Chondrocyte (in vitro differentiated cells): ENCODE measurements at regions not wholly inside any gene's neighbourhood (a gene's known extent, or its start where the extent isn't known, plus 50 kb on each side); places are given as distances from the start of the nearest gene placed in this dataset.
A peak's percentile ranks its signal among the peaks of the same experiment; 100 is the strongest.

Experiments
- DNase-seq: peaks from one replicate; pipeline ENCODE4 v3.0.0; 2021; ENCODE audit warnings: mixed read lengths, low spot score
- H3K27ac Mint-ChIP-seq: one replicate; pipeline ENCODE4 v1.8.0; 2021; ENCODE audit warnings: mild to moderate bottlenecking, moderate library complexity, mixed read lengths; ENCODE audit not compliant: unreplicated experiment
- H3K27me3 Mint-ChIP-seq: 2 replicates; pipeline ENCODE4 v1.8.0; 2021; ENCODE audit warnings: low read depth, mixed read lengths
- H3K36me3 Mint-ChIP-seq: 2 replicates; pipeline ENCODE4 v1.8.0; 2021; ENCODE audit warnings: low read depth, mixed read lengths
- H3K4me1 Mint-ChIP-seq: 2 replicates; pipeline ENCODE4 v1.8.0; 2021; ENCODE audit warnings: low read depth, mild to moderate bottlenecking, mixed read lengths
- H3K4me3 Mint-ChIP-seq: one replicate; pipeline ENCODE4 v1.8.0; 2021; ENCODE audit warnings: mild to moderate bottlenecking, moderate library complexity, mixed read lengths; ENCODE audit not compliant: unreplicated experiment
- H3K9me3 Mint-ChIP-seq: 2 replicates; pipeline ENCODE4 v1.8.0; 2021; ENCODE audit warnings: low read depth, mixed read lengths
- TF ChIP-seq, protein P1 (sequence below): fragments of 200-600 bp; sonication (generic); IDR thresholded peaks from 2 replicates; pipeline ENCODE4 v1.5.0; 2021; ENCODE audit warnings: antibody characterized with exemption, mild to moderate bottlenecking, moderate library complexity

- DNase-seq, result no peak
- H3K4me1 Mint-ChIP-seq, result no peaks in the 10 kb centered on the region
- no peak overlapping the region for H3K27ac Mint-ChIP-seq
- TF ChIP-seq, protein P1, sequence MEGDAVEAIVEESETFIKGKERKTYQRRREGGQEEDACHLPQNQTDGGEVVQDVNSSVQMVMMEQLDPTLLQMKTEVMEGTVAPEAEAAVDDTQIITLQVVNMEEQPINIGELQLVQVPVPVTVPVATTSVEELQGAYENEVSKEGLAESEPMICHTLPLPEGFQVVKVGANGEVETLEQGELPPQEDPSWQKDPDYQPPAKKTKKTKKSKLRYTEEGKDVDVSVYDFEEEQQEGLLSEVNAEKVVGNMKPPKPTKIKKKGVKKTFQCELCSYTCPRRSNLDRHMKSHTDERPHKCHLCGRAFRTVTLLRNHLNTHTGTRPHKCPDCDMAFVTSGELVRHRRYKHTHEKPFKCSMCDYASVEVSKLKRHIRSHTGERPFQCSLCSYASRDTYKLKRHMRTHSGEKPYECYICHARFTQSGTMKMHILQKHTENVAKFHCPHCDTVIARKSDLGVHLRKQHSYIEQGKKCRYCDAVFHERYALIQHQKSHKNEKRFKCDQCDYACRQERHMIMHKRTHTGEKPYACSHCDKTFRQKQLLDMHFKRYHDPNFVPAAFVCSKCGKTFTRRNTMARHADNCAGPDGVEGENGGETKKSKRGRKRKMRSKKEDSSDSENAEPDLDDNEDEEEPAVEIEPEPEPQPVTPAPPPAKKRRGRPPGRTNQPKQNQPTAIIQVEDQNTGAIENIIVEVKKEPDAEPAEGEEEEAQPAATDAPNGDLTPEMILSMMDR, result no peak
- peaks cover 13% of the 10 kb centered on the region for H3K27me3 Mint-ChIP-seq
- no peak overlapping the region for H3K4me3 Mint-ChIP-seq
- no peaks in the 10 kb centered on the region for H3K9me3 Mint-ChIP-seq
- H3K36me3 Mint-ChIP-seq, result no peaks in the 10 kb centered on the region
Observed at GRCh38 chr11:80350541-80350940, 909.7 kb upstream of the TENM4 start.

GRCh38 chr11:80349997-80350396 is 909.2 kb upstream of the TENM4 start:
- Mint-ChIP-seq H3K9me3 (no peaks in the 10 kb centered on the region), H3K27me3 (peaks cover 14% of the 10 kb centered on the region), H3K36me3 (no peaks in the 10 kb centered on the region), H3K4me3 (no peak overlapping the region), H3K27ac (no peak overlapping the region), H3K4me1 (no peaks in the 10 kb centered on the region)
- TF ChIP-seq, protein P1, result no peak
- DNase-seq, result no peak

GRCh38 chr11:80346353-80347059 is 905.7 kb upstream of the TENM4 start:
- TF ChIP-seq, protein P1, result no peak
- Mint-ChIP-seq H3K4me1 (no peaks in the 10 kb centered on the region), H3K27me3 (peaks cover 17% of the 10 kb centered on the region), H3K27ac (peak overlapping the region; percentile 22), H3K4me3 (no peak overlapping the region), H3K9me3 (no peaks in the 10 kb centered on the region), H3K36me3 (no peaks in the 10 kb centered on the region)
- no peak for DNase-seq

GRCh38 chr11:80343436-80343835 is 902.6 kb upstream of the TENM4 start:
- Mint-ChIP-seq H3K9me3 (no peaks in the 10 kb centered on the region), H3K27ac (no peak overlapping the region), H3K27me3 (peaks cover 13% of the 10 kb centered on the region), H3K4me3 (no peak overlapping the region), H3K4me1 (no peaks in the 10 kb centered on the region), H3K36me3 (no peaks in the 10 kb centered on the region)
- no peak for DNase-seq
- TF ChIP-seq, protein P1, result no peak

DNA sequence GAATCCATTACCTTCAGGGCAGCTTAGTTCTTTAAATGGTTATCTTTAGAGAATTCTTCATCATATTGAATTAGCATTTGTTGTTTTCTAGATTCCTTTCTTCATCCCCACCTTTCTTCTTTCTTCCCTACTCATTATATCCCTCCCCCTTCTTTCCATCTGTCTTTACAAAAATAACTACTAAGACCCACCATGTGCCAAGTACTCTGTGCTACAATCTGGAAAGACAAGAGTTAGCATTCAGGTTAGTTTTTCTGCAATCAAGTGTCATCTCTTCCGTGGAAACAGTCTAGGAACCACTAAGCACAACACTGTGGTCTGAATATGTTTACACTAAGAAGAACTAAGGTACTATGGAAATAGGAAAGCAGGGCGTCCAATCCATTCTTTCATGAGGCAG is 897.4 kb upstream of the TENM4 start:
- no peak overlapping the region for H3K4me3 Mint-ChIP-seq
- TF ChIP-seq, protein P1, result no peak
- peaks cover 6% of the 10 kb centered on the region for H3K27me3 Mint-ChIP-seq
- no peaks in the 10 kb centered on the region for H3K36me3 Mint-ChIP-seq
- no peak overlapping the region for H3K27ac Mint-ChIP-seq
- H3K4me1 Mint-ChIP-seq, result no peaks in the 10 kb centered on the region
- DNase-seq, result no peak
- H3K9me3 Mint-ChIP-seq, result no peaks in the 10 kb centered on the region
